ENCODE measurements at regions not wholly inside any gene's neighbourhood (a gene's known extent, or its start where the extent isn't known, plus 50 kb on each side); places are given as distances from the start of the nearest gene placed in this dataset.

- TF ChIP-seq EZH2 (IDR thresholded peaks at IDR 0.05; ENCODE audit: insufficient read depth, poor library complexity, severe bottlenecking), result no peak
- no peak for TF ChIP-seq EZH2phosphoT487 (IDR thresholded peaks at IDR 0.05; ENCODE audit: insufficient read depth, low read depth)
These were observed 191.6 kb downstream of the HUNK start for GRCh38 chr21:32064281-32064910.
